GM18507 (cell line): ENCODE measurements at regions not wholly inside any gene's neighbourhood (a gene's known extent, or its start where the extent isn't known, plus 50 kb on each side); places are given as distances from the start of the nearest gene placed in this dataset.

Source experiments
- DNase-seq: peaks from one replicate; pipeline ENCODE4 v3.0.0; 2011; ENCODE audit warnings: low read depth; ENCODE audit not compliant: insufficient read length; ENCODE audit errors: extremely low spot score
- FAIRE-seq: peaks from 2 replicates; lab custom pipeline; 2011; peaks lifted over from hg19 to GRCh38; lab: Jason Lieb, UNC

DNA sequence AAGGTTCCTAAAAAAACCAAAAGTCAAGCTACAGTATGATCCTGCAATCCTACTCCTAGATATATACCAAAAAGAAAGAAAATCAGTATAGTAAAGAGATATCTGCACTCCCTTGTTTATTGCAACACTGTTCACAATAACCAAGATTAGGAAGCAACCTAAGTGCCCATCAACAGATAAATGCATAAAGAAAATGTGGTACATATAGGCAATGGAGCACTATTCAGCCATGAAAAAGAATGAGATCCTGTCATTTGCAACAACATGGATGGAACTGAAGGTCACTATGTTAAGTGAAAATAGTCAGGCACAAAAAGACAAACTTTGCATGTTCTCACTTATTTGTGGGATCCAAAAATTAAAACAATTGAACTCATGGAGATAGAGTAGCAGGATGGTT, 1159.5 kb upstream of the AUTS2 start:
- no peak for FAIRE-seq

GRCh38 chr7:68439897-68440296, 1158.4 kb upstream of the AUTS2 start:
- FAIRE-seq (no peak), DNase-seq (no peak)

More for the DNA sequence above, 1159.5 kb upstream of the AUTS2 start:
- no peak for DNase-seq

DNA sequence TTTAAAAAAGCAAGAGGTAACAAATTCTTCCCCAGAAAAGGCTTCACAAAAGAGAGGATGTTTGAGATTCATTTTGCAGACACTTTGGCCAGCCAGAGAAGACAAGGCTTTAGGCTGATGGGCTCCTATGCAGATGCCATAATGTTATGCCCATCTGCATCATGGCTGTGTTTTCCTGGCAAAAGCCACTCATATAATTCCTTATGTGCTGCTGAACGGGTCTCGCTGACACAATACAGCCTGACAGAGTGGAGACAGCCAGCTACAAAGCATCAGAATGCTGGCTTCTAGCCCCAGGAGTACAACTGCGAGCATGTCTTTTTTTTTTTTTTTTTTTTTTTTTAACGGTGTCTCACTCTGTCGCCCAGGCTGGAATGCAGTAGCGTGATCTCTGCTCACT, 1157.4 kb upstream of the AUTS2 start:
- FAIRE-seq (no peak), DNase-seq (no peak)

DNA sequence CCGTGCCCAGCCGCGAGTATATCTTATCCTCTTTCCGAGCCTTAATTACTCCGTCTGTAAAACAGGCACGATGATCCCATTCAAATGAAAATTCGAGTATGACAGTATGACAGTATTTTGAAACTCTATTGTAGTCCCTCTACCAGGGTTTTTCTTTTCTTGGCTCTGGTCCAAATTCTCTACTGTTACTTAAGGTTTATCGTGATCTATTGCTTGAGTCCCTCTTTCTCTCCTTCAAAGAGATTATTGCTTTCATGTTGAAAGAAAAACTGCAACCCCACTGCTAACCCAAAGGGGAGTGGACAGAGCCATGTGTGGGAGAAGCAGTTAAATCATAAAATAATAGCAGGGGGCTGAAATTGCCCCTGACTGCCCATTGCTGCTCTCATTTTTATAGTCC, 1156.6 kb upstream of the AUTS2 start:
- DNase-seq (no peak), FAIRE-seq (no peak)

DNA sequence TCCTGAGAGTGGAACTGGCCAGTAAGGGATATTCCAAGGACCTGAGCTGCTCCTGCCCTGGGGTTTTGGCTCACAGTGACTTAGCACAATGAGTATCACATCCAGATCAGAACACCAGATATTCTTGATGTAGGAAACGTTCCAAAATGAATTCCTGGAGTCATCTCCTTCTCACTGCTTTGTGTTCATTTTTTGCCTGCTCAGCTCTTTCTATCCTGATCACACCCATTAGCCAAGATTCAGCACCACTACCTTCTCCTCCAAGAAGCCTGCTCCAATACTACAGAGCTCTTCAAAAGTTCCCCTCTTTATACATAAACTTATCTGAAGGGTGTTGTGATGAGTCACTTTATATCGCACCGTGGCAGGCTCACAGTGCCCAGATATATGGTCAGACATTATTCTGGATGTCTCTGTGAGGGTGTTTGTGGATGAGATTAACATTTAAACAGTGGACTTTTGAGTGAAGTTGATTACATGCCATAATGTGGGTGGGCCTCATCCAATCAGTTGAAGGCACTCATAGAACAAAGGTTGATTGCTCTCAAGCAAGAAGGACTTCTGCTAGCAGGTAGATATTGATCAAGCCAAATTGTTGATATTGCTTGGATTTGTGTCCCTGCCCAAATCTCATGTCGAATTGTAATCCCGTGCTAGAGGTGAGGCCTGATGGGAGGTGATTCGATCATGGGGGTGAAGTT, 1155.2 kb upstream of the AUTS2 start:
- FAIRE-seq (no peak), DNase-seq (no peak)

DNA sequence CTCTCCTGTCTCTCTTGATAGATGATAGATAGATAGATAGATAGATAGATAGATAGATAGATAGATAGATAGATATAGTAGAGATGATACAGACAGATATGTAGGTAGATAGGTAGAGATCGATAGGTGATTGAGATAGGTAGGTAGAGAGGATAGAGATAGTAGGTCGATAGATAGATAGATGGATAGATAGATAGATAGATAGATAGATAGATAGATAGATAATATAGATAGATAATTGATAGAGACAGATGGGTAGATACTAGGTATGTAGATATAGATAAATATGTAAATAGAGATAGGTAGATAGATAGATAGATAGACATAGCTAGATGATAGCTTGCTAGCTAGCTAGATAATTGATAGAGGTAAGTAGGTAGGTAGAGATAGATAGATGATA, 1154.2 kb upstream of the AUTS2 start:
- FAIRE-seq: no peak
- no peak for DNase-seq

GRCh38 chr7:68444956-68445355, 1153.3 kb upstream of the AUTS2 start:
- FAIRE-seq (no peak), DNase-seq (no peak)

GRCh38 chr7:68446183-68446582, 1152.1 kb upstream of the AUTS2 start:
- no peak for DNase-seq
- FAIRE-seq: no peak

DNA sequence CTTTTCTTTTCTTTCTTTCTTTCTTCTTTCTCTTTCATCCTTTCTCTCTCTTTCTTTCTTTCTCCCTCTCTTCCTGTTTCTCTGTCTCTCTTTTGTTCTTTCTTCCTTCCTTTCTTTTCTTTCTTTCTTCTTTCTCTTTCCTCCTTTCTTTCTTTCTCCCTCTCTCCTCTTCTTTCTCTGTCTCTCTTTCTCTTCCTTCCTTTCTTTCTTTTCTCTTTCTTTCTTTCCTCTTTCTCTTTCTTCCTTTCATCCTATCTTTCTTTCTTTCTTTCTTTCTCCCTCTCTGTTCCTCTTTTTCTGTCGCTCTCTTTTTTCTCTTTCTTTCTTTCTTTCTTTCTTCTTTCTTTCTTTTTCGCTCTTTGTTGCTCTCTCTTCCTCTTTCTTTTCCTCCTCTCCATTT, 1149.2 kb upstream of the AUTS2 start:
- DNase-seq (no peak), FAIRE-seq (no peak)

DNA sequence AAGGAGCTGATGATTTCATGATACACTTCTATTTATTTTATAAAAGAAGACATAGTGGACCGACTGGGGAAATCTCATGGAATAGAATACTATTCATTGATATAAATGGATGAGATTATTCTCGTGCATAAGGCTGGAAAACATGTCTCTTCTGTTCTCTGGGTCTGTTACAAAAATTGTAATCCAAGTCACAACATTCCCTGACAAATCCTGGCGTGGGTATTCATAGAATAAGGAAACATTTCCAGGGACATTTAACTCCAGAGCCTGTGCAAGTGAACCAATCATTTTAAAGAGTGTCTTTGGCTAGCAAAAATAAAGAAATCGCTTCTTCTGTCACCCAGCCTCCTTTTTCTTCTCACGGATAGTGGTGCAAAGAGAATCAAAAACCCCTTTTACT, 1148.5 kb upstream of the AUTS2 start:
- DNase-seq: no peak
- no peak for FAIRE-seq

- no peak for FAIRE-seq
These were observed 1143.3 kb upstream of the AUTS2 start for GRCh38 chr7:68454931-68455330.

DNA sequence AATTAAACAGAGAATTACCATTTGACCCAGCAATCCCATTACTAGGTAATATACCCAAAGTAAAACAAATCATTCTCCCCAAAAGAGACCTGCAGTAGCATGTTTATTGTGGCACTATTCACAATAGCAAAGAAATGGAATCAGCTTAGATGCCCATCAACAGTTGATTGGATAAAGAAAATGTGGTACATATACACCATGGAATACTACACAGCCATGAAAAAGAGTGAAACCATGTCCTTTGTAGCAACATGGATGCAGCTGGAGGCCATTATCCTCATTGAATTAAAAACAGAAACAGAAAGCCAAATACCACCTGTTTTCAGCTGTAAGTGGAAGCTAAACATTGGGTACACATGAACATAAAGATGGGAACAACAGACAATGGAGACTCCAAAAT, 1141.8 kb upstream of the AUTS2 start:
- FAIRE-seq: no peak
- no peak for DNase-seq

More at GRCh38 chr7:68454931-68455330, 1143.3 kb upstream of the AUTS2 start:
- no peak for DNase-seq

GRCh38 chr7:68457481-68457880, 1140.8 kb upstream of the AUTS2 start:
- FAIRE-seq: no peak
- DNase-seq: no peak

GRCh38 chr7:68458010-68458908, 1140.0 kb upstream of the AUTS2 start:
- DNase-seq: no peak
- FAIRE-seq: no peak

DNA sequence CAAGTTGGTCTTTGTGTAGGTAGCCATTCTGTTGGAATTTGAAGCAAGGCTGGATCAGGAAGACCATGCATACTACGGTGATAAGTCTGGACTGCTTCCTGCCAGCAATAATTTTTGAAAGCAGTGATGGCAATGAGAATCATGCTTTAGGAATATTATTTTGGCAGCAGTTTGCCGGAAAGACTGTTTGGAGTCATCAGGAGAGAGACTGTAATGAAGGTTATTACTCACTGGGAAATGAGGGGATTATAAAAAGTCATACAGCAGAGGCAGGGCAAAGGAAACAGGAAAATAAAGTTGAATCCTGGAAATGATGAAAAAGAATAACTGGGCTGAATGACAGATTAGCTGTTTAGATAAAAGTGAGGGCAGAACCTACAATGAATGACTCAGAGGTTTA, 1136.8 kb upstream of the AUTS2 start:
- DNase-seq: no peak
- FAIRE-seq: no peak

DNA sequence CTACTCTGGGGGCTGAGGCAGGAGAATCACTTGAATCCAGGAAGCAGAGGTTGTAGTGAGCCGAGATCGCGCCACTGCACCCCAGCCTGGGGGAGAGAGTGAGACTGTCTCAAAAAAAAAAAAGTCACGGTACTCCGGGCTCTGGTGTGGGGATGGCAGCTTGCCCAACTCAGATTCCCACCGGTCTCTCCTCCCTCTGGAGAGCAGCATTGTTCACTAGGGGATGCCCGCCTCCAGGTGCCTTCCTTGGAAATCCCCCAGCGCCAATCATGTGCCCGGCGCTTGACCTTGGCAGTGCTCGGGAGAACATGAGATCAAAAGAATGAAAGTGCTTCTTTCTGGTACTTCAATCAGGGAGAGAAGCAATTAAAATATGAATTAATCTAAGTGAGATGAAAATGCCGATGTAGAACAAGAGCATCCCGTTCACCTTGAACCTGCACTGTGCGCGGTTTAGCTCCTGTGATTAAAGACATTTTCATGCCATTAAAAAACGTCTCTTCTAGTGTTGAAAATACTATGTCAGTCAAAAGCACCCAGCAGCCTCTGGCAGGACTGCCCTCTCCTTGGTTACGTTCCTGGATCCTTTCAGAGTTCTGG, 1127.3 kb upstream of the AUTS2 start:
- FAIRE-seq (no peak), DNase-seq (no peak)

GRCh38 chr7:68472688-68473087, 1125.6 kb upstream of the AUTS2 start:
- no peak for FAIRE-seq
- no peak for DNase-seq

DNA sequence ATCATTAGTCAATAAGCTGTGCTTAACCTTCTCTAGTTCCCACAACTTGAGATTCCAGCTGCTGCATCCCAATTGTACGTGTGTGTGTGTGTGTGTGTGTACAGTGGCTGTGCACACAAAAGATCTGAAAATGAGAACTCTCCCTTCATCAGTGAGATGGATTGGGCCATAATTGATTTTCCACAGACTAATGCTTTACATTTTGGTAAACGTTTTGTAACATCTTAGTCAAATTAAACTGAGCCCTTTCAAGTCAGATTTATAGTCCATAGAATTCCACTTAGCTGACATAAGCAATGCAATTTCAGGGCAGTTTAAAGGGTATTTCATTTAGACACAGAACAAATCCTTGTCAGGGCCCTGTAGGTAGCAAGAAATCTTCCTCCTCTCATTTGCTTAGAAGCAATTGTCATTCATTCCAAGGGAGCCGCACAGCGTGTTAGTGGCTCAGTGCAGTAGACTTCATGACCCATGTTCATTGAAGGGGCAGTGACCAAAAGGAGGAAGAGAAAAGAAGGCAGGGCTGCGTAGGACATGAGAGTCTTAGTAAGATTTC, 1123.5 kb upstream of the AUTS2 start:
- no peak for DNase-seq
- no peak for FAIRE-seq

DNA sequence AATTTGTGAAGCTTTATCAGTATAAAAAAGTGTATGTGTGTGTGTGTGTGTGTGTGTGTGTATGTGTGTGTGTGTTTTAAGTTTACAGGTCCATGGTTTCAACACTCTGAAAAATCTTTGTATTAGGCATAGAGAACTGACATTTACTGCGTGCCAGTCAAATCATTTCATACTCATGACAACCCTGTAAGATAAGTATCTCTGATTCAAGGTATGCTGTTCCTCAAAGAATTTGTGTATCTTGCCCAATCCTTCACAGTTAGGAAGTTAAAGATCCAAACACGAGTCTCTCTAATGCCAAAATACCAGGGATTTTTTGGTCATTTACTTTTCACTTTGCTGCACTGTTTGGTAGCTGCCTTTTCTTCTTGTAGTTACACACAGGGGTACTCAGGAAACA, 1121.3 kb upstream of the AUTS2 start:
- DNase-seq (no peak), FAIRE-seq (no peak)

DNA sequence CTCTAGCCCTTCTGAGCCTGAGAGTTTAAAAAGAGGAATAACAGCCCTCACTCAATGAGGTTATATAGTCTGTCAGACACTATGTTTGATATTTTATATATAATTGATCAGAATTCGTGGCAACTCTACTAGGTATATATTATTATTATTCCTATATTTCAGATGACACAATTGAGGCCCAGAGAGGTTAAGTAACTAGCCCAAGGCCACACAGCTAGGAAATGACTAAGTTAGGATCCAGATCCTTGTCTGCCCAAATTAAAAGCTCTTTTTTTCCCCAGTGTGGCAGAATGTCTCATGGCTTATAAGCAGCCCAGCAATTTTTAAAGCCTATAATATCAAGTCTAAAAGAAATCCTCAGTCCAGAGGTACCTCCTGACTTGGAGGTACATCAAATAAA, 1119.9 kb upstream of the AUTS2 start:
- no peak for FAIRE-seq
- DNase-seq: no peak
